SK-N-SH (cell line): ENCODE measurements at regions not wholly inside any gene's neighbourhood (a gene's known extent, or its start where the extent isn't known, plus 50 kb on each side); places are given as distances from the start of the nearest gene placed in this dataset.

Experiments used
- CTCF ChIA-PET: fragments of 300-600, 350-600 bp; formaldehyde crosslinking; extraction: SDS; loops from one replicate; lab custom pipeline; 2021; lab: Yijun Ruan, JAX
- POLR2A ChIA-PET: fragments of 350-600 bp; sonication (Branson Sonifier 250); formaldehyde crosslinking; extraction: SDS; loops from one replicate; lab custom pipeline; 2020; ENCODE audit warnings: antibody characterized with exemption, inconsistent platforms; lab: Yijun Ruan, JAX
- DNase-seq: peaks from one replicate; pipeline ENCODE4 v3.0.0; 2012
- H2AFZ ChIP-seq: fragments of 200-600 bp; sonication (generic); 2 replicates; pipeline ENCODE4 v1.8.1; 2016; ENCODE audit warnings: antibody characterized with exemption, mild to moderate bottlenecking, low read depth
- H3F3A ChIP-seq: fragments of 200-600 bp; sonication (generic); replicated peaks from 2 replicates; pipeline ENCODE3; 2016; ENCODE audit warnings: antibody characterized with exemption, mild to moderate bottlenecking; ENCODE audit not compliant: insufficient read depth
- H3K27ac ChIP-seq, 2 experiments: fragments of 200-500 bp in 1 of 2; fragments of 200-600 bp in 1 of 2; sonication (Bioruptor generic) in 1 of 2; sonication (generic), shearing (Covaris generic) in 1 of 2; 2 replicates each; pipeline versions ENCODE4 v1.5.1 to v1.6.1; 2014 to 2016; ENCODE audit warnings: low read depth in 2 of 2, inconsistent platforms in 1 of 2, low read length in 1 of 2, mild to moderate bottlenecking in 1 of 2, mixed read lengths in 1 of 2
- H3K27me3 ChIP-seq: fragments of 200-600 bp; sonication (generic), shearing (Covaris generic); 2 replicates; pipeline ENCODE4 v1.6.1; 2016; ENCODE audit warnings: mixed run types; ENCODE audit not compliant: insufficient read depth
- H3K36me3 ChIP-seq, 2 experiments: fragments of 200-500 bp in 1 of 2; fragments of 200-600 bp in 1 of 2; sonication (Bioruptor generic) in 1 of 2; sonication (generic) in 1 of 2; replicated peaks in 1 of 2; 2 replicates each; pipeline versions ENCODE3 to v1.5.1; 2014 to 2016; ENCODE audit warnings: low read length in 1 of 2, mild to moderate bottlenecking in 1 of 2; ENCODE audit not compliant: insufficient read depth in 2 of 2, control insufficient read depth in 1 of 2
- H3K4me1 ChIP-seq, 2 experiments: fragments of 200-500 bp in 1 of 2; fragments of 200-600 bp in 1 of 2; sonication (Bioruptor generic) in 1 of 2; sonication (generic), shearing (Covaris generic) in 1 of 2; 2 replicates each; pipeline versions ENCODE4 v1.5.1 to v1.6.1; 2014 to 2016; ENCODE audit warnings: low read depth in 1 of 2, low read length in 1 of 2, mixed run types in 1 of 2; ENCODE audit not compliant: insufficient read depth in 2 of 2, control insufficient read depth in 1 of 2
- H3K4me2 ChIP-seq: fragments of 200-600 bp; sonication (generic), shearing (Covaris generic); 2 replicates; pipeline ENCODE4 v1.6.1; 2017; ENCODE audit warnings: mixed run types
- H3K4me3 ChIP-seq, 2 experiments: fragments of 200-500 bp in 1 of 2; fragments of 200-600 bp in 1 of 2; sonication (Bioruptor generic) in 1 of 2; sonication (generic), shearing (Covaris generic) in 1 of 2; 2 replicates each; pipeline versions ENCODE4 v1.5.1 to v1.8.1; 2014 to 2016; ENCODE audit warnings: low read depth in 2 of 2, inconsistent platforms in 1 of 2, low read length in 1 of 2, mild to moderate bottlenecking in 1 of 2, mixed read lengths in 1 of 2, moderate library complexity in 1 of 2
- H3K79me2 ChIP-seq: fragments of 200-600 bp; sonication (generic); 2 replicates; pipeline ENCODE4 v1.8.1; 2017; ENCODE audit warnings: mild to moderate bottlenecking; ENCODE audit not compliant: insufficient read depth
- H3K9ac ChIP-seq: fragments of 200-600 bp; sonication (generic); 2 replicates; pipeline ENCODE4 v1.6.1; 2017; ENCODE audit warnings: mixed run types
- H3K9me2 ChIP-seq: fragments of 200-600 bp; sonication (generic); 2 replicates; pipeline ENCODE4 v1.6.1; 2017; ENCODE audit warnings: mixed run types
- H3K9me3 ChIP-seq: fragments of 200-600 bp; sonication (generic); 2 replicates; pipeline ENCODE4 v1.6.1; 2017; ENCODE audit warnings: mixed run types, mild to moderate bottlenecking, moderate library complexity
- H4K20me1 ChIP-seq: fragments of 200-600 bp; sonication (generic); 2 replicates; pipeline ENCODE4 v1.6.1; 2017; ENCODE audit warnings: mild to moderate bottlenecking, mixed run types; ENCODE audit not compliant: insufficient read depth
- CHD2 ChIP-seq: fragments of 150-350 bp; IDR thresholded peaks from 2 replicates; pipeline ENCODE4 v1.6.1; 2018; ENCODE audit warnings: low read length; ENCODE audit not compliant: partially characterized antibody
- ELF1 ChIP-seq: IDR thresholded peaks from 2 replicates; pipeline ENCODE4 v1.4.0; 2012
- EP300 ChIP-seq, 2 experiments: IDR thresholded peaks; 2 replicates each; pipeline versions ENCODE4 v1.4.0 to v1.6.1; 2012; ENCODE audit warnings: borderline replicate concordance in 1 of 2, low read depth in 1 of 2, low read length in 1 of 2
- FOXJ3 ChIP-seq: sonication (generic); formaldehyde crosslinking; IDR thresholded peaks from 2 replicates; pipeline ENCODE4 v1.5.1; 2020; ENCODE audit warnings: mild to moderate bottlenecking, missing genetic modification reagents
- JUND ChIP-seq: IDR thresholded peaks from 2 replicates; pipeline ENCODE4 v1.4.0; 2012
- MEF2A ChIP-seq: IDR thresholded peaks from 2 replicates; pipeline ENCODE4 v1.4.0; 2012; ENCODE audit warnings: low read depth, borderline replicate concordance
- MXI1 ChIP-seq: IDR thresholded peaks from 2 replicates; pipeline ENCODE4 v1.6.1; 2012; ENCODE audit warnings: mild to moderate bottlenecking, low read depth, low read length, improper control_type of control experiment
- NRF1 ChIP-seq: IDR thresholded peaks from 2 replicates; pipeline ENCODE4 v1.6.1; 2012; ENCODE audit warnings: low read depth, mild to moderate bottlenecking, low read length
- RFX5 ChIP-seq: IDR thresholded peaks from 2 replicates; pipeline ENCODE4 v1.6.1; 2012; ENCODE audit warnings: mild to moderate bottlenecking, improper control_type of control experiment, low read length
- RXRA ChIP-seq: IDR thresholded peaks from 2 replicates; pipeline ENCODE4 v1.4.0; 2012; ENCODE audit warnings: low read depth, mild to moderate bottlenecking, borderline replicate concordance
- SIN3A ChIP-seq: IDR thresholded peaks from 2 replicates; pipeline ENCODE4 v1.6.1; 2012; ENCODE audit warnings: low read depth, mild to moderate bottlenecking, low read length, moderate library complexity, borderline replicate concordance
- TAF1 ChIP-seq: IDR thresholded peaks from 2 replicates; pipeline ENCODE4 v1.6.1; 2012; ENCODE audit warnings: low read depth, mild to moderate bottlenecking, low read length, moderate library complexity, borderline replicate concordance
- TEAD4 ChIP-seq: IDR thresholded peaks from 2 replicates; pipeline ENCODE4 v1.4.0; 2012; ENCODE audit warnings: mild to moderate bottlenecking, borderline replicate concordance; ENCODE audit not compliant: insufficient read depth
- YY1 ChIP-seq: IDR thresholded peaks from 2 replicates; pipeline ENCODE4 v1.4.0; 2012; ENCODE audit warnings: low read depth, mild to moderate bottlenecking
- WGBS: methylation state at CpG from one replicate; pipeline ENCODE4 v1.1.6; 2017; ENCODE audit warnings: low lambda C conversion rate; 5-methylcytosine and 5-hydroxymethylcytosine counted together
- TF ChIP-seq, protein P1 (sequence below): IDR thresholded peaks from 2 replicates; pipeline ENCODE4 v1.4.0; 2012; ENCODE audit warnings: low read depth, borderline replicate concordance
- TF ChIP-seq, protein P2 (sequence below): fragments of 150-350 bp; IDR thresholded peaks from 2 replicates; pipeline ENCODE4 v1.6.1; 2016; ENCODE audit warnings: mild to moderate bottlenecking, low read depth, low read length
- TF ChIP-seq, protein P3 (sequence below): fragments of 200-600 bp; sonication (generic); IDR thresholded peaks from 2 replicates; pipeline ENCODE4 v1.6.1; 2017; ENCODE audit warnings: antibody characterized with exemption, mild to moderate bottlenecking, moderate library complexity
- TF ChIP-seq, protein P4 (sequence below): fragments of 150-350 bp; IDR thresholded peaks from 2 replicates; pipeline ENCODE4 v1.6.1; 2017; ENCODE audit warnings: antibody characterized with exemption, low read length, low read depth, borderline replicate concordance
- TF ChIP-seq, protein P5 (sequence below): IDR thresholded peaks from 2 replicates; pipeline ENCODE4; 2012
- TF ChIP-seq, protein P6 (sequence below): IDR thresholded peaks from 2 replicates; pipeline ENCODE4 v1.4.0; 2012; ENCODE audit warnings: low read depth, borderline replicate concordance

DNA sequence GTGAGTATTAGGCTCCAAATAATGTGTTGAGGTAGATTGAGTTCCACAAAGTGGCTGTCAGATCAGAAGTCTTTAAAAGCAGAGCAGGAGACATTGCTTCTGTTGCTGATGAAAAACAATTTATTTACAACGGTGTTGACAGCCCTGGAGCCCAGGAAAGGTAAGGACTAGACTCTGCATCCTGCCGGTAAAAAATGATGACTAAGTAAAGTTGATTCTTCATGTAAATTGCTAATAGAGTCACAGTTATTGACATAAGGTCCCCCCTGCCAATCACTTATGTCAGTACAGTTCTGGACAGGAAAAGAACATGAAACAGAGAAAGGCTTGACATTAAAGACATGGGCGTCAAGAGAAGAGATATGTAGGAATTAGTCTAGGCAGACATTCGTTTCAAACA is 552.5 kb downstream of the HTR1A start:
- TF ChIP-seq, protein P1, sequence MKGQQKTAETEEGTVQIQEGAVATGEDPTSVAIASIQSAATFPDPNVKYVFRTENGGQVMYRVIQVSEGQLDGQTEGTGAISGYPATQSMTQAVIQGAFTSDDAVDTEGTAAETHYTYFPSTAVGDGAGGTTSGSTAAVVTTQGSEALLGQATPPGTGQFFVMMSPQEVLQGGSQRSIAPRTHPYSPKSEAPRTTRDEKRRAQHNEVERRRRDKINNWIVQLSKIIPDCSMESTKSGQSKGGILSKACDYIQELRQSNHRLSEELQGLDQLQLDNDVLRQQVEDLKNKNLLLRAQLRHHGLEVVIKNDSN, result no peak
- no peak for TF ChIP-seq JUND
- TF ChIP-seq YY1, result no peak
- no peak for TF ChIP-seq NRF1
- TF ChIP-seq, protein P2, sequence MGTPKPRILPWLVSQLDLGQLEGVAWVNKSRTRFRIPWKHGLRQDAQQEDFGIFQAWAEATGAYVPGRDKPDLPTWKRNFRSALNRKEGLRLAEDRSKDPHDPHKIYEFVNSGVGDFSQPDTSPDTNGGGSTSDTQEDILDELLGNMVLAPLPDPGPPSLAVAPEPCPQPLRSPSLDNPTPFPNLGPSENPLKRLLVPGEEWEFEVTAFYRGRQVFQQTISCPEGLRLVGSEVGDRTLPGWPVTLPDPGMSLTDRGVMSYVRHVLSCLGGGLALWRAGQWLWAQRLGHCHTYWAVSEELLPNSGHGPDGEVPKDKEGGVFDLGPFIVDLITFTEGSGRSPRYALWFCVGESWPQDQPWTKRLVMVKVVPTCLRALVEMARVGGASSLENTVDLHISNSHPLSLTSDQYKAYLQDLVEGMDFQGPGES, result no peak
- no peak for TF ChIP-seq MXI1
- TF ChIP-seq, protein P3, sequence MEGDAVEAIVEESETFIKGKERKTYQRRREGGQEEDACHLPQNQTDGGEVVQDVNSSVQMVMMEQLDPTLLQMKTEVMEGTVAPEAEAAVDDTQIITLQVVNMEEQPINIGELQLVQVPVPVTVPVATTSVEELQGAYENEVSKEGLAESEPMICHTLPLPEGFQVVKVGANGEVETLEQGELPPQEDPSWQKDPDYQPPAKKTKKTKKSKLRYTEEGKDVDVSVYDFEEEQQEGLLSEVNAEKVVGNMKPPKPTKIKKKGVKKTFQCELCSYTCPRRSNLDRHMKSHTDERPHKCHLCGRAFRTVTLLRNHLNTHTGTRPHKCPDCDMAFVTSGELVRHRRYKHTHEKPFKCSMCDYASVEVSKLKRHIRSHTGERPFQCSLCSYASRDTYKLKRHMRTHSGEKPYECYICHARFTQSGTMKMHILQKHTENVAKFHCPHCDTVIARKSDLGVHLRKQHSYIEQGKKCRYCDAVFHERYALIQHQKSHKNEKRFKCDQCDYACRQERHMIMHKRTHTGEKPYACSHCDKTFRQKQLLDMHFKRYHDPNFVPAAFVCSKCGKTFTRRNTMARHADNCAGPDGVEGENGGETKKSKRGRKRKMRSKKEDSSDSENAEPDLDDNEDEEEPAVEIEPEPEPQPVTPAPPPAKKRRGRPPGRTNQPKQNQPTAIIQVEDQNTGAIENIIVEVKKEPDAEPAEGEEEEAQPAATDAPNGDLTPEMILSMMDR, result no peak
- no peak for TF ChIP-seq CHD2
- no peak for TF ChIP-seq TAF1
- TF ChIP-seq, protein P4, sequence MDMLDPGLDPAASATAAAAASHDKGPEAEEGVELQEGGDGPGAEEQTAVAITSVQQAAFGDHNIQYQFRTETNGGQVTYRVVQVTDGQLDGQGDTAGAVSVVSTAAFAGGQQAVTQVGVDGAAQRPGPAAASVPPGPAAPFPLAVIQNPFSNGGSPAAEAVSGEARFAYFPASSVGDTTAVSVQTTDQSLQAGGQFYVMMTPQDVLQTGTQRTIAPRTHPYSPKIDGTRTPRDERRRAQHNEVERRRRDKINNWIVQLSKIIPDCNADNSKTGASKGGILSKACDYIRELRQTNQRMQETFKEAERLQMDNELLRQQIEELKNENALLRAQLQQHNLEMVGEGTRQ, result no peak
- TF ChIP-seq RFX5, result no peak
- TF ChIP-seq, protein P5, sequence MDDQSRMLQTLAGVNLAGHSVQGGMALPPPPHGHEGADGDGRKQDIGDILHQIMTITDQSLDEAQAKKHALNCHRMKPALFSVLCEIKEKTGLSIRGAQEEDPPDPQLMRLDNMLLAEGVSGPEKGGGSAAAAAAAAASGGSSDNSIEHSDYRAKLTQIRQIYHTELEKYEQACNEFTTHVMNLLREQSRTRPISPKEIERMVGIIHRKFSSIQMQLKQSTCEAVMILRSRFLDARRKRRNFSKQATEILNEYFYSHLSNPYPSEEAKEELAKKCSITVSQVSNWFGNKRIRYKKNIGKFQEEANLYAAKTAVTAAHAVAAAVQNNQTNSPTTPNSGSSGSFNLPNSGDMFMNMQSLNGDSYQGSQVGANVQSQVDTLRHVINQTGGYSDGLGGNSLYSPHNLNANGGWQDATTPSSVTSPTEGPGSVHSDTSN, result no peak
- TF ChIP-seq FOXJ3, result no peak
- TF ChIP-seq SIN3A, result no peak
- TF ChIP-seq EP300 (IDR thresholded peaks at IDR 0.05; ENCODE audit: borderline replicate concordance in 1 of 2, low read depth in 1 of 2, low read length in 1 of 2), result no peak
- no peak for TF ChIP-seq ELF1
- TF ChIP-seq, protein P6, sequence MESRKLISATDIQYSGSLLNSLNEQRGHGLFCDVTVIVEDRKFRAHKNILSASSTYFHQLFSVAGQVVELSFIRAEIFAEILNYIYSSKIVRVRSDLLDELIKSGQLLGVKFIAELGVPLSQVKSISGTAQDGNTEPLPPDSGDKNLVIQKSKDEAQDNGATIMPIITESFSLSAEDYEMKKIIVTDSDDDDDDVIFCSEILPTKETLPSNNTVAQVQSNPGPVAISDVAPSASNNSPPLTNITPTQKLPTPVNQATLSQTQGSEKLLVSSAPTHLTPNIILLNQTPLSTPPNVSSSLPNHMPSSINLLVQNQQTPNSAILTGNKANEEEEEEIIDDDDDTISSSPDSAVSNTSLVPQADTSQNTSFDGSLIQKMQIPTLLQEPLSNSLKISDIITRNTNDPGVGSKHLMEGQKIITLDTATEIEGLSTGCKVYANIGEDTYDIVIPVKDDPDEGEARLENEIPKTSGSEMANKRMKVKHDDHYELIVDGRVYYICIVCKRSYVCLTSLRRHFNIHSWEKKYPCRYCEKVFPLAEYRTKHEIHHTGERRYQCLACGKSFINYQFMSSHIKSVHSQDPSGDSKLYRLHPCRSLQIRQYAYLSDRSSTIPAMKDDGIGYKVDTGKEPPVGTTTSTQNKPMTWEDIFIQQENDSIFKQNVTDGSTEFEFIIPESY, result no peak
- no peak for TF ChIP-seq TEAD4
- TF ChIP-seq MEF2A, result no peak
- no peak for TF ChIP-seq RXRA
- H3K9me3 ChIP-seq, result no peaks in the 10 kb centered on the region
- no peak overlapping the region for H3K27ac ChIP-seq
- H3K4me1 ChIP-seq, result no peaks in the 10 kb centered on the region
- H3K4me3 ChIP-seq, result no peak overlapping the region
- no peaks in the 10 kb centered on the region for H3K36me3 ChIP-seq
- POLR2A ChIA-PET, result no interaction called here
- 4% methylated on average over 4 of the region's 4 CpGs for WGBS
- H3K9me2 ChIP-seq, result no peaks in the 10 kb centered on the region
- no peaks in the 10 kb centered on the region for H3K79me2 ChIP-seq
- no peaks in the 10 kb centered on the region for H4K20me1 ChIP-seq
- CTCF ChIA-PET, result no interaction called here
- H2AFZ ChIP-seq, result no peak overlapping the region
- H3K9ac ChIP-seq, result no peak overlapping the region
- DNase-seq, result no peak
- H3K27me3 ChIP-seq, result no peaks in the 10 kb centered on the region
- H3F3A ChIP-seq, result no peaks in the 10 kb centered on the region
- no peak overlapping the region for H3K4me2 ChIP-seq
